ENCODE measurements at regions not wholly inside any gene's neighbourhood (a gene's known extent, or its start where the extent isn't known, plus 50 kb on each side); places are given as distances from the start of the nearest gene placed in this dataset.
"Not testable (repeated sequence)": the region's sequence is repeated elsewhere in the genome, so short reads cannot be mapped to it uniquely, and the experiment has no call there.

DNA sequence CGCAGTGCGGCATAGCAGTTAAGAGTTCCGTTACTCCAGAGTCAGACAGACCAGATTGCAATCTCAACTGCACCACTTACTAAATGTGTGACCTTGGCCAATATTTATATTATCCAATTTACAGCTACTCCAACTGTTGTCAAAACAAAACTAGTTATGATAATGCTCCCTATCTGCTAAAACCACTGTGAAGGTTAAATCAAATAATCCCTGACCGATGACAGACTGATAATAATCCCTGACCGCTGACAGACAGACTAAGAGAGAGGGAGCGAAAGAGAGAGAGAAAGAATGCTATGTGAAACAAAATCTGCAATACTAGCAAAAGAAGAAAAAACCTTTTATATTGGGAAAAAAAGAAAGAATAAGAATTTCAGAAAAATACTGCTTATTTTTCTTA lies 204.1 kb upstream of the ZNF322 start:
- 97% methylated on average over 6 of the region's 6 CpGs for WGBS
- not testable (repeated sequence) for H3K36me3 ChIP-seq (ENCODE audit: insufficient read depth, low read length); H3K27ac ChIP-seq (ENCODE audit: low read depth, low read length); H3K27me3 ChIP-seq (ENCODE audit: insufficient read depth, low read length); H3K4me1 ChIP-seq (ENCODE audit: insufficient read depth, low read length); H3K9ac ChIP-seq (ENCODE audit: low read depth, low read length); H3K4me3 ChIP-seq (ENCODE audit: low read length); H3K9me3 ChIP-seq (ENCODE audit: insufficient read depth, low read depth, low read length)

DNA sequence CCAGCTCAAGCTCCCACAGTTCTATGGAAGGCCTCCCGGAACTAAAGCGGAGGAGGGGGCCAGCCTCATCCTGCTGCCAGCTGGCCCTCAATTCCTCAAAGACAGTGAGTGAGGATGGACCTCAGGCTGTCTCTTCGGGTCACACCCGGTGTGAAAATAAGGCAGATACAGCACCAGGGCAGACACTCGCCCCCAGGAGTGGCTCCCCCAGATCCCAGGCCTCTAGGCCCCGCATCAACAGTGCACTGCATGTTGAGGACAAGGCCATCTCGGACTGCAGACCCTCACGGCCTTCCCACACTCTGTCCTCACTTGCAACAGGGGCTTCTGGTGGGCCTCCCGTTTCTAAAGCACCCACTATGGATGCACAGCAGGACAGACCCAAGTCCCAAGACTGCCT lies 239.2 kb upstream of the ZNF322 start:
- 95% methylated on average over 9 of the region's 9 CpGs for WGBS
- H3K4me3 ChIP-seq (ENCODE audit: low read length); H3K27me3 ChIP-seq (ENCODE audit: insufficient read depth, low read length): not testable (repeated sequence)

DNA sequence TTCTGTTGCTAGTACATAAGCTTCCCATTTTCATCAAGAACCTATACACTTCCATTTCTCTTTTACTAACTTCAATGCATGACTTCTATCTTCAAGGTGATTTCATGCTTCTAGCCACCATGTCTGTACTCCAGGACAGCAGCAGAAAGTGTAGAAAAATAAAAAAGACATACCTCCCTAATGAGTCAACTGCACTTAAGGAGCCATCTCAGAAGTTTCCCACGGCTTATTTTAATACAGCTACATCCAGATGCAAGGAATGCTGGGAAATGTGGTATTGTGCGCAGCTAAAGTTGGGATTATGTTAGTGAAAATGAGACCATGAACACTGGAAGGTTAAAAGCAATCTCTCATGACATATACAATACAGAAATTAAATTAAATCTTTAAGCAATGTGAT lies 264.7 kb upstream of the ZNF322 start:
- H3K9me3 ChIP-seq (ENCODE audit: insufficient read depth, low read depth, low read length); H3K4me1 ChIP-seq (ENCODE audit: insufficient read depth, low read length); H3K4me3 ChIP-seq (ENCODE audit: low read length); H3K9ac ChIP-seq (ENCODE audit: low read depth, low read length); H3K27ac ChIP-seq (ENCODE audit: low read depth, low read length); H3K36me3 ChIP-seq (ENCODE audit: insufficient read depth, low read length); H3K27me3 ChIP-seq (ENCODE audit: insufficient read depth, low read length): not testable (repeated sequence)
- WGBS, result no CpG with 5 or more reads among the region's 2 CpGs

More for the DNA sequence above, 239.2 kb upstream of the ZNF322 start:
- H3K9ac ChIP-seq (ENCODE audit: low read depth, low read length); H3K36me3 ChIP-seq (ENCODE audit: insufficient read depth, low read length); H3K9me3 ChIP-seq (ENCODE audit: insufficient read depth, low read depth, low read length); H3K27ac ChIP-seq (ENCODE audit: low read depth, low read length); H3K4me1 ChIP-seq (ENCODE audit: insufficient read depth, low read length): not testable (repeated sequence)

DNA sequence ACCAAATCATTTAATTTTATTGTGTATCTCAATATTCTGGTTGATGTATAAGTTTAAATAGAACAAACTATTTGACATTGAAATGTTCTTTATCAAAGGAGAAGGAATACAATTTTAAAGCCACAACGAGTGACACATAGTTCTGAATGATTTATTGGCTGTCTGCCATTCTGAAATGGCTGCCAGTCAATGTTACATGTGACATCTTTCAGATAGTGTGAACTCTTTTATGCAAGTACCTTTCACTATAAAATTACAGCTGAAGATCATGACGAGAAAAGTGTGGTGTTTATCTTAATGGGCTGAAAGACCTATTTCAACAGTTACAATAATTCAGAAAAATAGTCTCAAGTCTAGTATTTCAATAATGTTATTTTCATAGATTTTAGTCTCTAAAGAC lies 268.6 kb upstream of the ZNF322 start:
- not testable (repeated sequence) for H3K27ac ChIP-seq (ENCODE audit: low read depth, low read length); H3K9ac ChIP-seq (ENCODE audit: low read depth, low read length); H3K36me3 ChIP-seq (ENCODE audit: insufficient read depth, low read length); H3K27me3 ChIP-seq (ENCODE audit: insufficient read depth, low read length); H3K9me3 ChIP-seq (ENCODE audit: insufficient read depth, low read depth, low read length); H3K4me3 ChIP-seq (ENCODE audit: low read length); H3K4me1 ChIP-seq (ENCODE audit: insufficient read depth, low read length)
- no CpG with 5 or more reads among the region's 2 CpGs for WGBS

DNA sequence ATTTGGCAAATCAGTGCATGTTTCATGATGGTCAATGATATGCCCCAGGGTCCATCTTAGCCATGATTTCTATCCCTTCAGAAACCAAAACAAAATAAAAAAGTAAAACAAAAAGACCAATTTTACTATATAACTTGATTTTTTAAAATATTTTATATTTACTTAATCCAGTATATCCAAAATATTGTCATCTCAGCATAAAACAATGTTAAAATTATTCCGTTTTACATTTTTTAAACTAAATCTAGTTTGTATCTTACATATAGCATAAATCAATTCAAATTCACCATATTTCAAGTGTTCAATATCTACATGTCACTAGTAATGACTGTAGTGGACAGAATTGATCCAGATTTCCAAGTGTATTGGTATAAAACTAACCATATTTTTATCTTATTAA lies 277.7 kb upstream of the ZNF322 start:
- not testable (repeated sequence) for H3K9me3 ChIP-seq (ENCODE audit: insufficient read depth, low read depth, low read length); H3K9ac ChIP-seq (ENCODE audit: low read depth, low read length); H3K27ac ChIP-seq (ENCODE audit: low read depth, low read length); H3K4me3 ChIP-seq (ENCODE audit: low read length); H3K27me3 ChIP-seq (ENCODE audit: insufficient read depth, low read length); H3K36me3 ChIP-seq (ENCODE audit: insufficient read depth, low read length); H3K4me1 ChIP-seq (ENCODE audit: insufficient read depth, low read length)
- no CpG with 5 or more reads among the region's 1 CpG for WGBS

DNA sequence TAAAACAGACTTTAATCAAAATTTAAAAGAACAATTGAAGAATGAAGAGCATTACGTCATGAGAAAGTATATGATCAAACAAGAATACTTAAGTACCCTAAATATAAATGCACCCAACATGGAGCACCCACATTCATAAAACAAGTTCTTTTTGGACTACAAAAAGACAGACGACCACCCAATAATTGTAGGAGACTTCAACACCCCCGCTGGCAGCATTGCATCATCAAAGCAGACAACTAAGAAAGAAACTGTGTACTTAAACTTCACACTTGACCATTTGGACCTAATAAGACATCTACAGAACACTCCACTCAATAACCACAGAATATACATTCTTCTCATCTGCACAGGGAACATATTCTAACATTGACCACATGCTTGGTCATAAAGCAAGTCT lies 291.7 kb upstream of the ZNF322 start:
- not testable (repeated sequence) for H3K4me1 ChIP-seq (ENCODE audit: insufficient read depth, low read length); H3K36me3 ChIP-seq (ENCODE audit: insufficient read depth, low read length); H3K9ac ChIP-seq (ENCODE audit: low read depth, low read length); H3K27me3 ChIP-seq (ENCODE audit: insufficient read depth, low read length); H3K27ac ChIP-seq (ENCODE audit: low read depth, low read length); H3K4me3 ChIP-seq (ENCODE audit: low read length); H3K9me3 ChIP-seq (ENCODE audit: insufficient read depth, low read depth, low read length)
- 92% methylated on average over 2 of the region's 3 CpGs for WGBS

DNA sequence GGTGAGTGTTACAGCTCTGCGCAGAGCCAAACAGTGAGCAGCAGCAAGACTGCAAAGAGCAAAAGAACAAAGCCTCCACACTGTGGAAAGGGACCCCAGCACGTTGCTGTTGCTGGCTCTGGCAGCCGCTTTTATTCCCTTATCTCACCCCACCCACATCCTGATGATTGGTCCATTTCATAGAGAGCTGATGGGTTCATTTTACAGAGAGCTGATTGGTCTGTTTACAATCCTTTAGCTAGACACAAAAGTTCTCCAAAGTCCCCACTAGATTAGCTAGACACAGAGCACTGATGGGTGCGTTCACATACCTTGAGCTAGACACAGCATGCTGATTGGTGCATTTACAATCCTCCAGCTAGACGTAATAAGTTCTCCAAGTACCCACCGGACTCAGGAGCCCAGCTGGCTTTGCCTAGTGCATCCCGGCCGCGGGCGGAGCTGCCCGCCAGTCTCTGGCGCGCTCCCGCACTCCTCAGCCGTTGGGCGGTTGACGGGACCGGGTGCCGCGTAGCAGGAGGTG lies 291.4 kb upstream of the PRSS16 start:
- WGBS, result 0% methylated on average over 3 of the region's 20 CpGs
- not testable (repeated sequence) for H3K9me3 ChIP-seq (ENCODE audit: insufficient read depth, low read depth, low read length); H3K27me3 ChIP-seq (ENCODE audit: insufficient read depth, low read length); H3K4me1 ChIP-seq (ENCODE audit: insufficient read depth, low read length); H3K36me3 ChIP-seq (ENCODE audit: insufficient read depth, low read length)
- Histone ChIP-seq H3K4me3 (ENCODE audit: low read length) (peak overlapping the region; percentile 64), H3K27ac (ENCODE audit: low read depth, low read length) (peak overlapping the region; percentile 58; the same call in 1 of the 2 replicates), H3K9ac (ENCODE audit: low read depth, low read length) (peak overlapping the region; percentile 52; the same call in 1 of the 2 replicates)

DNA sequence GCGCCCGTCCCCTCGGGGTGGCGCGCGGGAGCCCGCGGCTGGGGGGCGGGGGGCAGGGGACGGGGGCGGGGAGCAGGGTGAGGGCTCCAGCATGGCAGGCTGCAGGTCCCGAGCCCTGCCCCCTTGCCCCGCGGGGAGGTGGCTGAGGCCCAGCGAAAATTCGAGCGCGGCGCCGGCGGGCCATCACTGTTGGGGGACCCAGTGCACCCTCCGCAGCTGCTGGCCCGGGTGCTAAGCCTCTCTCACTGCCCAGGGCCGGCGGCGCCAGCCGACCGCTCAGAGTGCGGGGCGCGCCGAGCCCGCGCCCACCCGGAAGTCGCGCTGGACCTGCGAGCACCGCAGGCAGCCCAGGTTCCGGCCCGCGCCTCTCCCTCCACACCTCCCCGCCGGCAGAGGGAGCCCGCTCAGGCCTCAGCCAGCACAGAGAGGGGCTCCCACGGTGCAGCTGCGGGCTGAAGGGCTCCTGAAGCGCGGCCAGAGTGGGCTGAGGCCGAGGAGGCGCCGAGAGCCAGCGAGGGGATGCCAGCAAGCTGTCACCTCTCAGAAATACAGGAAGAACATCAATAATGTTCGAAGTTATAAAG lies 290.8 kb upstream of the PRSS16 start:
- H3K36me3 ChIP-seq (ENCODE audit: insufficient read depth, low read length); H3K27me3 ChIP-seq (ENCODE audit: insufficient read depth, low read length); H3K9me3 ChIP-seq (ENCODE audit: insufficient read depth, low read depth, low read length); H3K4me1 ChIP-seq (ENCODE audit: insufficient read depth, low read length): not testable (repeated sequence)
- Histone ChIP-seq H3K9ac (ENCODE audit: low read depth, low read length) (peak overlapping the region; percentile 44), H3K4me3 (ENCODE audit: low read length) (peak overlapping the region; percentile 64), H3K27ac (ENCODE audit: low read depth, low read length) (peak overlapping the region; percentile 58; the same call in 1 of the 2 replicates)
- WGBS, result 3% methylated on average over 21 of the region's 54 CpGs

DNA sequence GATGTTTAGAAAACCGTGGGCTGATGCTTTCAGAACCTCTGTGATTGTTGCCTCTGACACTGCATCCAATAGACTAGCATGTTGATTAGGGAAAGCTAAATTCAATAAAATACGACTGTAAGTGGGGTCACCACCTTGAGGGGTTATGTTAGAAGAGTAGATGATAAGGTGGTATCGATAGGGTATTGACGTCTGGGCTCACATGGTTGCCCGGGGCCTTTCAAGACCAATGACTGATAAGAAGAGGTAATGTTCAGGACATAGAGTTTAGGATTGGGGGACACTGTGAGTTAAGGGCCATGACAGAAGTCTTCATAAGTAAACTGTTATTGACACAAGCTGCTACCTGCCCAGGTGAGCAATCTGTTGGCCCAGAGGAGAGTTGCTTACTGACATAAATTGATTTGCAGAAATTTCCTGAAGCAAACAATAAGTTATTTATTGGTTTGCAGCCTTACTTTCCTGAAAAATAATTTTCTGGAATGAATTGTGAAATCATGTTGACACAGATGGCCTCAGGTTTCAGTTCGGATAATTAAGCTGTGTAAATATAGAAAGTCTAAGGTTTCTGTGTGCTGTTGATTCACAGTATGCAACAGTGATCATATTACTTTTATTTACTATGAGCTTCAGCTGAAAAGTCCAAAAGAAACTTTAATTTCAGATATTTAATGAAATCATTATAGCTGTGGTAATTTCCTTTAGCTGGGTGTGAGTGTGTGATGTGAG lies 289.9 kb upstream of the PRSS16 start:
- not testable (repeated sequence) for H3K36me3 ChIP-seq (ENCODE audit: insufficient read depth, low read length); H3K27me3 ChIP-seq (ENCODE audit: insufficient read depth, low read length); H3K4me1 ChIP-seq (ENCODE audit: insufficient read depth, low read length); H3K27ac ChIP-seq (ENCODE audit: low read depth, low read length); H3K9me3 ChIP-seq (ENCODE audit: insufficient read depth, low read depth, low read length); H3K9ac ChIP-seq (ENCODE audit: low read depth, low read length)
- WGBS, result 69% methylated on average over 5 of the region's 6 CpGs
- H3K4me3 ChIP-seq (ENCODE audit: low read length), result peak overlapping the region; percentile 64

DNA sequence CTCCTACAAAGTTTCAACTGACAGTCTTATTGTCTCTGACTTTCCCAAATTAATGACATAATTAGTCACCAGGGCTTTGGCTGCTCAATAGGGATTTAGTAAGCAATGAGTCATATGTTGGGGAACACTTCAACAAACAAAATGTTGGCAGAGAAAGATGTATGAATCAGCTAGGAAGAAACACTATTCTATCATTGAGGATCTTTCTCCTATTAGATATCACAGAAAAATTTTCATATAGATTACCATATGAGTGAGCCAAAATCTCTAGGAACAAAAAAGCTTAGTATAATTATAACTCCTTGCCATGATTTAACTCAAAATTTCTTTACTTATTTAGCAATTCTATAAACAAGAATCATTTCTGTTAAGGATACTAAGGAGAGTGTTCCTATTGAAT lies 286.3 kb upstream of the PRSS16 start:
- not testable (repeated sequence) for H3K9ac ChIP-seq (ENCODE audit: low read depth, low read length); H3K36me3 ChIP-seq (ENCODE audit: insufficient read depth, low read length); H3K4me3 ChIP-seq (ENCODE audit: low read length); H3K9me3 ChIP-seq (ENCODE audit: insufficient read depth, low read depth, low read length); H3K27ac ChIP-seq (ENCODE audit: low read depth, low read length); H3K4me1 ChIP-seq (ENCODE audit: insufficient read depth, low read length); H3K27me3 ChIP-seq (ENCODE audit: insufficient read depth, low read length)

DNA sequence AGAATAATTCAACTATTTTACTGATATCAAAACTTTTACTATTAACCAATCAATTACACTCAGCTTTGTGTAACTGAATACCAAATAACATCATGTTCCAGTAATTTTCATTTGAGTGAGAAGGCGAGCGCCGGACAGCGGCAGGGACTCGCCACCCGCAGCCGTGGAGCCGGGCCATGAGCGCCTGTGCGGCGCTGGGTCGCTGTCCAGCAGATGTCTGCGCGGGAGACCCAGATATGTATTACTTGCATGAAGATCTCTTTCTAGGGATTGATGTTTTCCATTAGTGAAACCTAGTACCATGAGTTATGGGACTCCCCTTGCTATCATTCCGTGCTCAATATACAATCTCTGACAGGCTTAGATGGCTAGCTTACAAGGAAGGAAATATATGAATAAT lies 245.1 kb upstream of the PRSS16 start:
- 97% methylated on average over 15 of the region's 15 CpGs for WGBS
- H3K27ac ChIP-seq (ENCODE audit: low read depth, low read length), result no peak overlapping the region
- no peaks in the 10 kb centered on the region for H3K36me3 ChIP-seq (ENCODE audit: insufficient read depth, low read length)
- no peaks in the 10 kb centered on the region for H3K4me1 ChIP-seq (ENCODE audit: insufficient read depth, low read length)
- no peak overlapping the region for H3K4me3 ChIP-seq (ENCODE audit: low read length)
- H3K9ac ChIP-seq (ENCODE audit: low read depth, low read length), result no peak overlapping the region
- no peaks in the 10 kb centered on the region for H3K27me3 ChIP-seq (ENCODE audit: insufficient read depth, low read length)
- H3K9me3 ChIP-seq (ENCODE audit: insufficient read depth, low read depth, low read length), result 0 out of 2 replicates have a peak, but pooled peaks cover 3% of the 10 kb centered on the region

DNA sequence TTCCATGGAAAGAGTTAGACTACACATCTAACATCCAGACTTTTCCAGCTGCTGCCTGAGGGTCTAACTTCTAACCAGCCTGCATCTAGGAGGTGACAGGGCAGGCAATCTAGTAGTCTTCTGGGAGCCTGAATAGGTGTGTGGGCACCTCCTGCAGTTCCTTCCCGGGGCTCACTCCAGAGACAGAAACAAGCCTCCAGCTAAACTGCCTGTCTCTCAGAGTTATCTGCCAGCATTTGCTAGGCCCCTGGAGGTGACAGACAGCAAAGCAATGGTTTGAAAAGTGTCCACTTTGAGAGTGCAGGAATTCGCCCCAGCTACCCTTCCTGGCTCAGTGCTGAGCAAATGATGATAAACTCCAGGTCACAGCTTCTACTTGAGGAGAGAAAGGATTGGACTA lies 240.5 kb upstream of the PRSS16 start:
- no peaks in the 10 kb centered on the region for H3K4me1 ChIP-seq (ENCODE audit: insufficient read depth, low read length)
- no peaks in the 10 kb centered on the region for H3K36me3 ChIP-seq (ENCODE audit: insufficient read depth, low read length)
- no peak overlapping the region for H3K4me3 ChIP-seq (ENCODE audit: low read length)
- H3K9me3 ChIP-seq (ENCODE audit: insufficient read depth, low read depth, low read length), result peaks cover 17% of the 10 kb centered on the region
- H3K27ac ChIP-seq (ENCODE audit: low read depth, low read length), result no peak overlapping the region
- H3K27me3 ChIP-seq (ENCODE audit: insufficient read depth, low read length), result no peaks in the 10 kb centered on the region
- H3K9ac ChIP-seq (ENCODE audit: low read depth, low read length), result no peak overlapping the region
- WGBS, result 37% methylated on average over 2 of the region's 2 CpGs
